ENCODE measurements at regions not wholly inside any gene's neighbourhood (a gene's known extent, or its start where the extent isn't known, plus 50 kb on each side); places are given as distances from the start of the nearest gene placed in this dataset.

GRCh38 chr14:25945746-25946145, 652.1 kb downstream of the NOVA1 start:
- Histone ChIP-seq H3K36me3 (no peaks in the 10 kb centered on the region), H3K27ac (no peak overlapping the region), H3K4me3 (no peak overlapping the region), H3K9me3 (peaks cover 0 to 7% (median 0%) of the 10 kb centered on the region in 8 donors), H3K27me3 (replicated peaks in 1 of 7) (no peaks in the 10 kb centered on the region), H3K4me1 (no peaks in the 10 kb centered on the region)
- intact Hi-C loops (cut with DNase I; ENCODE audit: low total_unique reads) = no loop called here
- 68 to 75% (median 70%) methylated on average over 1 of the region's 1 CpG for WGBS, 5 donors
- TF ChIP-seq POLR2AphosphoS5 (IDR thresholded peaks at IDR 0.05) (no peak), CTCF (IDR thresholded peaks at IDR 0.05 in 8 of 11, conservative IDR thresholded peaks at IDR 0.05 in 3 of 11) (no peak), POLR2A (IDR thresholded peaks at IDR 0.05) (no peak)
- DNase-seq = no peak

DNA sequence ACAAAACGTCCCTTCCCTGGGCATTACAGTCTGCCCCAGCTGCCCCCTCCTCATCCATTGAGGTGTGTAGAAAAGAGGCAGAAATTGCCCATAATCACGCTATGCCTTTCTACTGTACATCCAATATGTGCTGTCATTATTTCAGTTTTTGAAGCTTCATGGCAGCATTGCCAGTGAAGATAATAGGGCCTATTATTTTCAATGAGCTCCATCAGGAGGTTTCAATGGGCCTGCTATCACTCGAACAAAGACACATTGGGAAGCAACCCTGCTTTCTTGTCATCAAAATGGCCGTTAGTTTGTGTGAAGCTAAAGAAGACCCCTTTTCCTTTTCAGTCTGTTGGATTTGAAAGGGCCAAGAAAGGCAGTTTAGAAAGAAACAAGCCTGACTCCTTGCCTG, 653.8 kb downstream of the NOVA1 start:
- DNase-seq = no peak
- no peak overlapping the region for H3K27ac ChIP-seq
- H3K9me3 ChIP-seq = peaks cover 0 to 4% (median 0%) of the 10 kb centered on the region in 8 donors
- intact Hi-C loops (cut with DNase I; ENCODE audit: low total_unique reads) = no loop called here
- no peaks in the 10 kb centered on the region for H3K4me1 ChIP-seq
- H3K27me3 ChIP-seq (replicated peaks in 1 of 7) = no peaks in the 10 kb centered on the region
- TF ChIP-seq CTCF (IDR thresholded peaks at IDR 0.05 in 8 of 11, conservative IDR thresholded peaks at IDR 0.05 in 3 of 11) (no peak), POLR2A (IDR thresholded peaks at IDR 0.05) (no peak), POLR2AphosphoS5 (IDR thresholded peaks at IDR 0.05) (no peak)
- H3K36me3 ChIP-seq = no peaks in the 10 kb centered on the region
- WGBS, 5 donors = 63 to 86% (median 67%) methylated on average over 4 of the region's 4 CpGs
- H3K4me3 ChIP-seq = no peak overlapping the region

GRCh38 chr14:25943329-25943728, 654.5 kb downstream of the NOVA1 start:
- Histone ChIP-seq H3K4me1 (no peaks in the 10 kb centered on the region), H3K9me3 (peaks cover 0 to 4% (median 0%) of the 10 kb centered on the region in 8 donors), H3K4me3 (no peak overlapping the region), H3K36me3 (no peaks in the 10 kb centered on the region), H3K27ac (no peak overlapping the region), H3K27me3 (replicated peaks in 1 of 7) (no peaks in the 10 kb centered on the region)
- TF ChIP-seq POLR2A (IDR thresholded peaks at IDR 0.05) (no peak), CTCF (IDR thresholded peaks at IDR 0.05 in 8 of 11, conservative IDR thresholded peaks at IDR 0.05 in 3 of 11) (no peak), POLR2AphosphoS5 (IDR thresholded peaks at IDR 0.05) (no peak)
- DNase-seq = no peak
- intact Hi-C loops (cut with DNase I; ENCODE audit: low total_unique reads) = no loop called here
- 69 to 94% (median 81%) methylated on average over 1 of the region's 1 CpG for WGBS, 5 donors

- Histone ChIP-seq H3K36me3 (no peaks in the 10 kb centered on the region), H3K4me3 (no peak overlapping the region), H3K4me1 (no peaks in the 10 kb centered on the region), H3K27me3 (replicated peaks in 1 of 7) (no peaks in the 10 kb centered on the region), H3K27ac (no peak overlapping the region), H3K9me3 (peaks cover 0 to 4% (median 0%) of the 10 kb centered on the region in 8 donors)
- intact Hi-C loops (cut with DNase I; ENCODE audit: low total_unique reads) = no loop called here
- WGBS, 5 donors = 66 to 91% (median 74%) methylated on average over 3 of the region's 3 CpGs
- TF ChIP-seq POLR2AphosphoS5 (IDR thresholded peaks at IDR 0.05) = no peak
- no peak for TF ChIP-seq CTCF (IDR thresholded peaks at IDR 0.05 in 8 of 11, conservative IDR thresholded peaks at IDR 0.05 in 3 of 11)
- no peak for TF ChIP-seq POLR2A (IDR thresholded peaks at IDR 0.05)
- no peak for DNase-seq
Observed at GRCh38 chr14:25942090-25942489, 655.7 kb downstream of the NOVA1 start.
